Thyroid gland (tissue), 4 donors: ENCODE measurements at regions not wholly inside any gene's neighbourhood (a gene's known extent, or its start where the extent isn't known, plus 50 kb on each side); places are given as distances from the start of the nearest gene placed in this dataset.

Source experiments
- DNase-seq, 2 donors: peaks; one replicate each; pipeline ENCODE4 v3.0.0-alpha.2; 2019
- H3K27ac ChIP-seq, 3 donors: fragments of 200-600 bp; sonication (generic); 1 replicate in 2 of 3; 2 replicates in 1 of 3; pipeline ENCODE4 v1.5.1; 2016 to 2019; ENCODE audit warnings: mild to moderate bottlenecking in 1 of 3, moderate library complexity in 1 of 3
- H3K27me3 ChIP-seq: fragments of 200-600 bp; sonication (generic); one replicate; pipeline ENCODE4 v1.5.1; 2019
- H3K36me3 ChIP-seq, 2 donors: fragments of 200-600 bp; sonication (generic); one replicate each; pipeline ENCODE4 v1.5.1; 2016 to 2019
- H3K4me1 ChIP-seq, 2 donors: fragments of 200-600 bp; sonication (generic); one replicate each; pipeline ENCODE4 v1.5.1; 2017 to 2019
- H3K4me3 ChIP-seq, 3 donors: fragments of 200-600 bp; sonication (generic); replicated peaks in 1 of 3; 1 replicate in 2 of 3; 2 replicates in 1 of 3; pipeline ENCODE4 v1.5.1; 2016; ENCODE audit warnings: mild to moderate bottlenecking in 1 of 3
- H3K9me3 ChIP-seq: fragments of 200-600 bp; sonication (generic); one replicate; pipeline ENCODE4 v1.5.1; 2017
- POLR2A ChIP-seq, 2 donors: fragments of 450-650 bp; IDR thresholded peaks; one replicate each; pipeline ENCODE4 v1.6.1; 2017; ENCODE audit warnings: antibody characterized with exemption in 2 of 2, mild to moderate bottlenecking in 2 of 2, moderate library complexity in 1 of 2
- WGBS, 2 donors: methylation state at CpG; one replicate each; pipeline ENCODE4 v1.1.5; 2017; 5-methylcytosine and 5-hydroxymethylcytosine counted together
- intact Hi-C: fragments of 100-400 bp; cut with DNase I; formaldehyde crosslinking; loops from one replicate; pipeline ENCODE4 v1.15.1; 2023
- TF ChIP-seq, protein P1 (sequence below), 6 experiments: fragments of 200-600 bp in 3 of 6; fragments of 450-650 bp in 3 of 6; sonication (generic) in 3 of 6; IDR thresholded peaks; one replicate each; pipeline ENCODE4 v1.5.1; 2016 to 2019; ENCODE audit warnings: antibody characterized with exemption in 6 of 6, mild to moderate bottlenecking in 2 of 6, inconsistent platforms in 1 of 6, moderate library complexity in 1 of 6

DNA sequence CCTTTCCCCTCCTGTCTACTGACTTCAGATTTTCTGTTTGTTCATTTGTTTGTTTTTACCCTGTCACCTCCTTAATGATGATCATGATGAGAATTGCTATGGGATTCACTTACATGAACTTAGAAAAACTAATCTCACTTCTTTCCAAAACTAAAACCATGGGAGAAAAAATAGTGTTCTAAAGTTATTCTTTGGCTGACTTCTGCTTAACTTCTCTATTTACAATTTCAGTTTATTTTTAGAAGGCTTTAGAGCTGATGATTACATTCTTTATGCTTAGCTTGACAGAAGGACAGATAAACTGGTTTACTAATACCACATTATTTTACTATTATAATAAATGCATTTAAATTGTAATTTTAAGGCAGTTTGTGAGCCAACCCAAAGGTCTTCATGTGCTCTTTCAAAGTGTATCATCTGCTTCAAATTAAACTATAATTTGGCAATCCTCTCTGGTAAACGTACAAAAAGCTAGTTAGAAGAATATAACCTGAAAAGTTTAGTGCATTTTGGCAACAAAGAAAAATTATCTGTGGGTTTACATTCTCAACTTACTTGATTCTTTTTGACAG is 676.8 kb upstream of the UBE2E2 start:
- H3K4me1 ChIP-seq = no peaks in the 10 kb centered on the region
- TF ChIP-seq, protein P1, sequence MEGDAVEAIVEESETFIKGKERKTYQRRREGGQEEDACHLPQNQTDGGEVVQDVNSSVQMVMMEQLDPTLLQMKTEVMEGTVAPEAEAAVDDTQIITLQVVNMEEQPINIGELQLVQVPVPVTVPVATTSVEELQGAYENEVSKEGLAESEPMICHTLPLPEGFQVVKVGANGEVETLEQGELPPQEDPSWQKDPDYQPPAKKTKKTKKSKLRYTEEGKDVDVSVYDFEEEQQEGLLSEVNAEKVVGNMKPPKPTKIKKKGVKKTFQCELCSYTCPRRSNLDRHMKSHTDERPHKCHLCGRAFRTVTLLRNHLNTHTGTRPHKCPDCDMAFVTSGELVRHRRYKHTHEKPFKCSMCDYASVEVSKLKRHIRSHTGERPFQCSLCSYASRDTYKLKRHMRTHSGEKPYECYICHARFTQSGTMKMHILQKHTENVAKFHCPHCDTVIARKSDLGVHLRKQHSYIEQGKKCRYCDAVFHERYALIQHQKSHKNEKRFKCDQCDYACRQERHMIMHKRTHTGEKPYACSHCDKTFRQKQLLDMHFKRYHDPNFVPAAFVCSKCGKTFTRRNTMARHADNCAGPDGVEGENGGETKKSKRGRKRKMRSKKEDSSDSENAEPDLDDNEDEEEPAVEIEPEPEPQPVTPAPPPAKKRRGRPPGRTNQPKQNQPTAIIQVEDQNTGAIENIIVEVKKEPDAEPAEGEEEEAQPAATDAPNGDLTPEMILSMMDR (IDR thresholded peaks at IDR 0.05) = no peak
- TF ChIP-seq POLR2A (IDR thresholded peaks at IDR 0.05) = no peak
- DNase-seq = no peak
- intact Hi-C loops = no loop called here
- no peak overlapping the region for H3K27ac ChIP-seq
- no peaks in the 10 kb centered on the region for H3K27me3 ChIP-seq
- H3K9me3 ChIP-seq = no peaks in the 10 kb centered on the region
- no peaks in the 10 kb centered on the region for H3K36me3 ChIP-seq
- WGBS, 2 donors = 38 to 45% methylated on average over 1 of the region's 1 CpG
- H3K4me3 ChIP-seq = no peak overlapping the region

DNA sequence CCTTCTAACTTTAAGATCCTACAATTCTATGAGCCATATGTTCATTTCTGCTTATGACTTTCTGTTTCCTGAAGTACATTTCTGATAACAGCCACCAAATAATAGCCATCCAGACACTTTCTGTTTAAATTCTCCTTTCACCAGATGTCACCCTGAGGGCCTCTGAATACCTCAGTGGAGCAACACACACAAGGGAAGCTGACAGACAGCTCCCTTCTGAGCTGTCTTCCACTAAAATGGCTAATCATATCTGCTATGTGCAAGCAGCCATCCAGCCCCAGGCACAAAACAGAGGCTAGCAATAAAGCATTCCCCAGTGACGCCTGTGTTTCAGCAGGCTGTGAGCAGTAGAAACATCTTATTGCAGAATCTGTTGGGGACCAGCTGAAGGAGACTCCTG is 666.6 kb upstream of the UBE2E2 start:
- H3K27me3 ChIP-seq = no peaks in the 10 kb centered on the region
- H3K36me3 ChIP-seq = no peaks in the 10 kb centered on the region
- no peak for DNase-seq
- no peak for TF ChIP-seq POLR2A (IDR thresholded peaks at IDR 0.05)
- TF ChIP-seq, protein P1 (IDR thresholded peaks at IDR 0.05) = no peak
- no peak overlapping the region for H3K27ac ChIP-seq
- WGBS, 2 donors = 74 to 92% methylated on average over 1 of the region's 1 CpG
- no peaks in the 10 kb centered on the region for H3K4me1 ChIP-seq
- H3K4me3 ChIP-seq = no peak overlapping the region
- intact Hi-C loops = no loop called here
- H3K9me3 ChIP-seq = no peaks in the 10 kb centered on the region

DNA sequence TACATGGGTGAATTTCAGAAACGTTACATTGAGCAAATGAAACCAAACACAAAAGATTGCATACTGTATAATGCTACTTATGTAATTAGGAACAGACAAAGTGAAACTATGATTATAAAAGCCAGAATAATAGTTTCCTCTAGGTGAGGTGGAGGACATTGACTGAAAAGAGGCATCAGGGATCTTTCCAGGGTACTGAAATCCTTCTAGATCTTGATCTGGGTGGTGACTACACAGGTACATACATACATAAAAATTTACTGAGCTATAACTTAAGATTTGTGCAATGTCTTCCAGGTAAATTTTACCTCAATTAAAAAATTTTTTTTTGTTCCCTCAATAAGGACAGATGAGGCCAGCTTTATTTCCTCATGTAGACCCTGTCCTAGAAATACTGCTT is 665.6 kb upstream of the UBE2E2 start:
- WGBS, 2 donors = 60 to 75% methylated on average over 1 of the region's 1 CpG
- H3K4me3 ChIP-seq = no peak overlapping the region
- no peaks in the 10 kb centered on the region for H3K4me1 ChIP-seq
- H3K36me3 ChIP-seq = no peaks in the 10 kb centered on the region
- intact Hi-C loops = no loop called here
- DNase-seq = no peak
- H3K27ac ChIP-seq = no peak overlapping the region
- no peaks in the 10 kb centered on the region for H3K27me3 ChIP-seq
- TF ChIP-seq, protein P1 (IDR thresholded peaks at IDR 0.05) = no peak
- TF ChIP-seq POLR2A (IDR thresholded peaks at IDR 0.05) = no peak
- H3K9me3 ChIP-seq = no peaks in the 10 kb centered on the region

DNA sequence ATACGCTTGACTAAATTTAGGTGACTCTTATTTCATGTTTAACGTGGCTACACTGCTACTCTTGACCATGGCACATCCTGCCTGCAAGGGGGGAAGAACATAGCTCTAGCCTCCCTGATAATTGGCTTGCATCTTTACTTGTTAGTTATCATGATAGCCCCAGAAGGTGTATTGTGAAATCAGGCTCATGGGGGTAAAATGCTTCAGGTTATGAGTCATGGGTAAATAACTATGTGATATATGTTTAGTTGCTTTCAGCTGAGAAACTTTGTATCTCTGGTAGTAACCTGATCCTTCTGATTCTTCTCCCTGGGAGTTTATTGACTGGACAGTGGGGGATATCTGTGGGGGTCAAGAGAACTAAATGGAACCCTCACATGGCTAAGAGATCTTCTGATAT is 660.8 kb upstream of the UBE2E2 start:
- whole genome bisulfite sequencing, 2 donors = 88 to 90% methylated on average over 2 of the region's 2 CpGs
- H3K9me3 ChIP-seq = no peaks in the 10 kb centered on the region
- intact Hi-C loops = no loop called here
- H3K4me3 ChIP-seq = no peak overlapping the region
- H3K27ac ChIP-seq = no peak overlapping the region
- TF ChIP-seq POLR2A (IDR thresholded peaks at IDR 0.05) = no peak
- TF ChIP-seq, protein P1 (IDR thresholded peaks at IDR 0.05) = no peak
- no peaks in the 10 kb centered on the region for H3K27me3 ChIP-seq
- no peaks in the 10 kb centered on the region for H3K4me1 ChIP-seq
- H3K36me3 ChIP-seq = no peaks in the 10 kb centered on the region
- DNase-seq = no peak

DNA sequence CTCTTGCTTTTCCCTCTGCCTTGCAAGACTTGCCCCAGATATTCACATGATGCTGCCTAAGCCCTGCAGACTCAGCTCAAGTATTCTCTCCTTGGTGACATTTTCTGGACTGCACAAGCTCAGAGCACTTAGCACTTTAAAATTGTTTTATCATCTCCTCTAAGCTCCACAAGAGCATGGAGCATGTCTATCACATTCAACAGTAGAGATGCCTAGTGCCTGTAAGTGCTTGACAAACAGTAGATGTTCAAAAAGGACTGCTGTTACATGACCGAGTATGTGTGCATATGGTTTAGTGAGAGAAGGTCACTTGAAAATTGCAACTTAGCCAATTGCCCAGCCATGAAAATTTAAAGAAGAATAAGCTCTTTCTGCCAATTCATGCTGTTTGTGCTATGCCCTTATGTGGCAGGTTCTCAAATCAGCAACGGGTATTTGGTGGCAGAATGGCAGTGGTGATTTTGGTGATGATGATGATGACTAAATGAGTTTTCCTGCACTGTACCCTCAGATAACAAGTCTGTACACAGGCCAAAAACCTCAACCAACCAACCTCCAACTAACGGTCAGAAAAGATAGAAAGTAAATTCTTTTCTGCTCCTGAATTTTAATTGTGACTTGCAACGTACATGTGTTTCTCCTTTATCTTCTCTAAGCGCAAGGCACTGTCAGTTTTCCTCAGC is 647.2 kb upstream of the UBE2E2 start:
- WGBS, 2 donors = 49 to 50% methylated on average over 5 of the region's 5 CpGs
- intact Hi-C loops = no loop called here

More for the DNA sequence above, 647.2 kb upstream of the UBE2E2 start:
- Histone ChIP-seq H3K27ac (no peak overlapping the region), H3K36me3 (no peaks in the 10 kb centered on the region), H3K4me1 (no peaks in the 10 kb centered on the region), H3K27me3 (no peaks in the 10 kb centered on the region), H3K4me3 (no peak overlapping the region), H3K9me3 (no peaks in the 10 kb centered on the region)
- DNase-seq = no peak
- TF ChIP-seq, protein P1 (IDR thresholded peaks at IDR 0.05) = no peak
